ENCODE measurements at regions not wholly inside any gene's neighbourhood (a gene's known extent, or its start where the extent isn't known, plus 50 kb on each side); places are given as distances from the start of the nearest gene placed in this dataset.

DNA sequence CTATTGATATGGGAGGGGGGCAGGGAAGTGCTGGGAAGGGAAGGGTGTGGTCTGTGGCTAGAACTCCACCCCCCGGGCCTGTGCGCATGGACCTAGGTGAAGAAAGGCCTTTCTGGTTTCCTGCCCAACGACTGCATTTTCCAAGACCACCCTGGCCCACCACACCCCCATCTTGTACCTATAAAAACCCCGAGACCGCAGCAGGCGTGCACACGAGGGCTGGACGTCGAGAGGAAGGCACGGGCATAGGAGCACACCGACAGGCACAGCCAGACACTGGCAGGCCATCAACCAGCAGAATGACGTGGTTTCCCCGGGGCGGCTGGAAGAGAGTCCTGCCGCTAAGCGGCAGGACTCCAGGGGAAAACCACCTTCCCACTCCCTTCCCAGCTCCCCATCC, 981.1 kb downstream of the PCDH7 start:
- H2AFZ ChIP-seq (ENCODE audit: low read length) = no peak overlapping the region
- H4K20me1 ChIP-seq (replicated peaks in 1 of 2; ENCODE audit: control insufficient read depth in 1 of 2, insufficient read depth in 2 of 2, low read length in 2 of 2) = no peaks in the 10 kb centered on the region
- 98% methylated on average over 16 of the region's 16 CpGs; no CpG with 5 or more reads in 1 of the 2 experiments for WGBS, 2 experiments (ENCODE audit: extremely low coverage in 1 of 2, insufficient coverage in 1 of 2, insufficient read length in 1 of 2, insufficient replicate concordance in 2 of 2, low coverage in 1 of 2, low lambda C conversion rate in 2 of 2, missing lambda C conversion rate in 1 of 2)
- no peak overlapping the region for H2BK20ac ChIP-seq (ENCODE audit: low read length)
- no peak overlapping the region for H3K4ac ChIP-seq (replicated peaks; ENCODE audit: insufficient read length, low read depth, low read length)
- H2AK5ac ChIP-seq (ENCODE audit: low read depth, low read length) = no peak overlapping the region
- no peak overlapping the region for H4K5ac ChIP-seq (ENCODE audit: insufficient read length, low read depth, low read length)
- H3K27me3 ChIP-seq (replicated peaks in 1 of 4; ENCODE audit: control insufficient read depth in 3 of 4, extremely low read depth in 1 of 4, insufficient read depth in 3 of 4, low read length in 3 of 4) = no peaks in the 10 kb centered on the region
- H3K36me3 ChIP-seq (ENCODE audit: control insufficient read depth in 2 of 4, insufficient read depth in 4 of 4, low read length in 3 of 4) = no peaks in the 10 kb centered on the region
- no peak overlapping the region for H3K4me3 ChIP-seq (ENCODE audit: extremely low read depth in 1 of 4, insufficient read depth in 2 of 4, low read depth in 3 of 4, low read length in 4 of 4)
- no peak overlapping the region for H4K91ac ChIP-seq (replicated peaks; ENCODE audit: insufficient read length, low read length)
- no peak overlapping the region for H4K8ac ChIP-seq (ENCODE audit: extremely low read depth, insufficient read depth, low read length)
- no peak overlapping the region for H2BK15ac ChIP-seq (ENCODE audit: low read length)
- H3K23ac ChIP-seq (ENCODE audit: insufficient read length) = no peak overlapping the region
- no peak overlapping the region for H3K56ac ChIP-seq (replicated peaks; ENCODE audit: insufficient read length, low read depth, low read length)
- H3K79me2 ChIP-seq (ENCODE audit: control insufficient read depth in 1 of 2, insufficient read depth in 2 of 2, low read length in 2 of 2) = no peaks in the 10 kb centered on the region
- H3K14ac ChIP-seq (ENCODE audit: insufficient read length) = no peak overlapping the region
- no peak overlapping the region for H3K18ac ChIP-seq (ENCODE audit: extremely low read depth, low read length)
- H2BK12ac ChIP-seq (ENCODE audit: low read depth, low read length) = no peak overlapping the region
- H3K79me1 ChIP-seq (ENCODE audit: low read depth, low read length) = no peaks in the 10 kb centered on the region
- peaks cover 2 to 5% of the 10 kb centered on the region in 2 experiments; a peak in 1 of 4 replicates for H3K9me3 ChIP-seq (ENCODE audit: insufficient read depth in 2 of 2, low read depth in 1 of 2, low read length in 1 of 2)
- H3K9ac ChIP-seq (replicated peaks in 1 of 4; ENCODE audit: extremely low read depth in 1 of 4, low read depth in 3 of 4, low read length in 3 of 4) = no peak overlapping the region
- DNase-seq (ENCODE audit: low read depth in 1 of 2, low spot score in 2 of 2) (no peak), FAIRE-seq (no peak)
- POLR2A ChIA-PET (ENCODE audit: partially characterized antibody) = no interaction called here
- no peak overlapping the region for H3K4me2 ChIP-seq (ENCODE audit: insufficient read depth in 1 of 2, low read depth in 2 of 2, low read length in 2 of 2)
- H2BK5ac ChIP-seq (ENCODE audit: low read depth, low read length) = no peak overlapping the region
- TF ChIP-seq HDAC2 (IDR thresholded peaks at IDR 0.05; ENCODE audit: borderline replicate concordance in 1 of 2, low read depth in 2 of 2, low read length in 2 of 2) (no peak), CBX5 (IDR thresholded peaks at IDR 0.05; ENCODE audit: low read depth, low read length) (no peak), TEAD4 (IDR thresholded peaks at IDR 0.05; ENCODE audit: low read depth, low read length) (no peak), KDM1A (IDR thresholded peaks at IDR 0.05; ENCODE audit: borderline replicate concordance, low read length) (no peak), MAFK (IDR thresholded peaks at IDR 0.05; ENCODE audit: low read depth, low read length) (no peak)
- H2BK120ac ChIP-seq (replicated peaks; ENCODE audit: low read depth, low read length) = no peak overlapping the region
- CTCF ChIA-PET (ENCODE audit: partially characterized antibody) = interaction anchor here (1.6 kb wide), 1 partner anchor 47 kb away, joined by 3 read pairs; no protein-coding TSS in a partner anchor
- no peak overlapping the region for H3K27ac ChIP-seq (ENCODE audit: low read depth, low read length)
- no peaks in the 10 kb centered on the region for H3K4me1 ChIP-seq (replicated peaks in 1 of 4; ENCODE audit: control insufficient read depth in 3 of 4, insufficient read depth in 4 of 4, low read length in 3 of 4)
- no peaks in the 10 kb centered on the region for H3K23me2 ChIP-seq (ENCODE audit: low read depth, low read length)
